Breast epithelium (tissue), 3 donors: ENCODE measurements at regions not wholly inside any gene's neighbourhood (a gene's known extent, or its start where the extent isn't known, plus 50 kb on each side); places are given as distances from the start of the nearest gene placed in this dataset.

Source experiments
- POLR2A ChIP-seq: fragments of 450-650 bp; IDR thresholded peaks from one replicate; pipeline ENCODE4 v1.6.1; 2016; ENCODE audit warnings: antibody characterized with exemption, mild to moderate bottlenecking, moderate library complexity
- POLR2AphosphoS5 ChIP-seq, 3 donors: sonication (generic); formaldehyde crosslinking; IDR thresholded peaks; one replicate each; pipeline ENCODE4 v1.6.1; 2017; ENCODE audit warnings: antibody characterized with exemption in 3 of 3
- TF ChIP-seq, protein P1 (sequence below), 3 donors: fragments of 450-650 bp; IDR thresholded peaks; one replicate each; pipeline ENCODE4 v1.5.1; 2016 to 2017; ENCODE audit warnings: antibody characterized with exemption in 3 of 3, mild to moderate bottlenecking in 3 of 3, moderate library complexity in 3 of 3

DNA sequence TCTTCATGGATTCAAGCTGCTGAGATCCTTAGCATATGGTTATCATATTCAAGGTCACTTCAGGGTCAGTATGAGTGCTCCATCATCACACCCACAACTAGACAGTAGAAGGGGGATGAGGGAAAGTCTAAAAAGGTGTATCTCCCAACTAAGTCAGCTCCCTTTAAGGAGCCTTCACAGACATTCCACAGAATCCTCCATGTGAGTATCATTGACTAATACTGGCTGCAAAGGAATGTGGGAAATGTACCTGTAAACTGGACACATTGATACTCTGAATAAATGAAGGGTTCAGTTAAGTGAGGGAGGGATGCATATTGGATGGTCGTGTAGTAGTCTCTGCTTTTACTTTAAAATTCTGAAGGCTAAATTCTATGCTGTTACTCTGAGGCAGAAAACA, 330.7 kb downstream of the LRRC70 start:
- TF ChIP-seq, protein P1, sequence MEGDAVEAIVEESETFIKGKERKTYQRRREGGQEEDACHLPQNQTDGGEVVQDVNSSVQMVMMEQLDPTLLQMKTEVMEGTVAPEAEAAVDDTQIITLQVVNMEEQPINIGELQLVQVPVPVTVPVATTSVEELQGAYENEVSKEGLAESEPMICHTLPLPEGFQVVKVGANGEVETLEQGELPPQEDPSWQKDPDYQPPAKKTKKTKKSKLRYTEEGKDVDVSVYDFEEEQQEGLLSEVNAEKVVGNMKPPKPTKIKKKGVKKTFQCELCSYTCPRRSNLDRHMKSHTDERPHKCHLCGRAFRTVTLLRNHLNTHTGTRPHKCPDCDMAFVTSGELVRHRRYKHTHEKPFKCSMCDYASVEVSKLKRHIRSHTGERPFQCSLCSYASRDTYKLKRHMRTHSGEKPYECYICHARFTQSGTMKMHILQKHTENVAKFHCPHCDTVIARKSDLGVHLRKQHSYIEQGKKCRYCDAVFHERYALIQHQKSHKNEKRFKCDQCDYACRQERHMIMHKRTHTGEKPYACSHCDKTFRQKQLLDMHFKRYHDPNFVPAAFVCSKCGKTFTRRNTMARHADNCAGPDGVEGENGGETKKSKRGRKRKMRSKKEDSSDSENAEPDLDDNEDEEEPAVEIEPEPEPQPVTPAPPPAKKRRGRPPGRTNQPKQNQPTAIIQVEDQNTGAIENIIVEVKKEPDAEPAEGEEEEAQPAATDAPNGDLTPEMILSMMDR (IDR thresholded peaks at IDR 0.05), result no peak
- TF ChIP-seq POLR2A (no peak), POLR2AphosphoS5 (IDR thresholded peaks at IDR 0.05) (no peak)
